ENCODE measurements at regions not wholly inside any gene's neighbourhood (a gene's known extent, or its start where the extent isn't known, plus 50 kb on each side); places are given as distances from the start of the nearest gene placed in this dataset.
"Not testable (repeated sequence)": the region's sequence is repeated elsewhere in the genome, so short reads cannot be mapped to it uniquely, and the experiment has no call there.

DNA sequence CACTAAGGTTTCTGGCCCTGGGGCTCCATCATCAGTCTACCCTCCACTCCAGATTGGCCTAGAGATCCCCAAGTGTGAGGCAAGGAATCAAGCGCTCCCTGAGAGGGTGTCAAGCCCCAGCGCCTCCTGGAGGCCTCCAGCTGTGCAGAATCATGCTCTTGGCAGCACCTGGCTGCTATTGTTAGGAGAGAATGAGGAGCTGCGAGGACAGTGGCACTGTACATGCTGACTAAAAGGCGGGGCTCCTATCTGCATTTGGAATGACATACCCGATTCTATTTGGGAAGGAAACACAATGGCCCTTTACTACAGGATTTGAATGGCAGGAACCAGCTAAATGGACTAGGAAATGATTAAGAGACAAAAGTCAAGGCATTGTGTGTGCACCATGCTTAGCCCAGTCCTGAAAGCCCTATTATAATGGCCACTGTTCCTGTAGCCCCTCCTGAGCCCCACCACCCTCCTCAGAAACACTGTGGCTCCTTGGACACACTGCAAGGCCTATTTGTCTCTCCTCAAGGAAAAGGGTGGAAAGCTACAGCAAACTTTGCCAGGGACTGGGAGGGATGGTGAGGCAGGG lies 106.1 kb downstream of the KBTBD2 start:
- not testable (repeated sequence) for DNase-seq; H3K27me3 ChIP-seq (ENCODE audit: control insufficient read depth in 3 of 3, insufficient read depth in 3 of 3, low read length in 2 of 3); H3K36me3 ChIP-seq (ENCODE audit: control insufficient read depth in 4 of 4, insufficient read depth in 4 of 4, low read length in 4 of 4); H3K9me3 ChIP-seq (ENCODE audit: control insufficient read depth in 4 of 4, insufficient read depth in 3 of 4, low read length in 3 of 4); H3K27ac ChIP-seq (ENCODE audit: low read depth in 1 of 2, low read length in 1 of 2); H3K4me1 ChIP-seq (ENCODE audit: control insufficient read depth in 5 of 5, insufficient read depth in 5 of 5, low read length in 5 of 5); H3K4me3 ChIP-seq; H3K9ac ChIP-seq (ENCODE audit: insufficient read depth in 1 of 2, low read length in 2 of 2); ATAC-seq (ENCODE audit: insufficient read depth, low FRiP score)
- 86 to 87% methylated on average over 5 of the region's 5 CpGs for WGBS, 2 donors

DNA sequence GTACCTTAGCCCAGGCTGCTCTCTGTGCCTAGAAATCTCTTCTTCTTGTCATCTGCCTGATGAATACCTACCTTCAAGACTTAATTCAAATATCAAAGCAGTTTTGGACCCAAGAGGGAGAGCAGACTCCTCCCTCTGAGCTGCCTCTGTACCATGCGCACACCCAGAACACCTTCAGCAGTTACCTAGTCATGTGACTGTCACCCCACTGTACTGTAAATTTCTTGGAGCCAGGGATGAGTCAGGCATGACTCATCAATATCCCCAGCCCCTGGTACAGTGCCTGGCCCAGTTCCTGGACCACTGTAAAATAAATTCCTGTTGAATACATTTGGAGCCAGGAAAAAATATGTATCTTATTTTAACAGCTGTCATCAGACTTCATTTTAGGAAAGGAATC lies 111.7 kb downstream of the KBTBD2 start:
- H3K4me3 ChIP-seq; H3K9me3 ChIP-seq (ENCODE audit: control insufficient read depth in 4 of 4, insufficient read depth in 3 of 4, low read length in 3 of 4); H3K36me3 ChIP-seq (ENCODE audit: control insufficient read depth in 4 of 4, insufficient read depth in 4 of 4, low read length in 4 of 4); H3K4me1 ChIP-seq (ENCODE audit: control insufficient read depth in 5 of 5, insufficient read depth in 5 of 5, low read length in 5 of 5); DNase-seq; H3K27ac ChIP-seq (ENCODE audit: low read depth in 1 of 2, low read length in 1 of 2); H3K9ac ChIP-seq (ENCODE audit: insufficient read depth in 1 of 2, low read length in 2 of 2); H3K27me3 ChIP-seq (ENCODE audit: control insufficient read depth in 3 of 3, insufficient read depth in 3 of 3, low read length in 2 of 3); ATAC-seq (ENCODE audit: insufficient read depth, low FRiP score): not testable (repeated sequence)
- WGBS, 2 donors: 100% methylated on average over 1 of the region's 1 CpG; no CpG with 5 or more reads in 1 of the 2 donors

DNA sequence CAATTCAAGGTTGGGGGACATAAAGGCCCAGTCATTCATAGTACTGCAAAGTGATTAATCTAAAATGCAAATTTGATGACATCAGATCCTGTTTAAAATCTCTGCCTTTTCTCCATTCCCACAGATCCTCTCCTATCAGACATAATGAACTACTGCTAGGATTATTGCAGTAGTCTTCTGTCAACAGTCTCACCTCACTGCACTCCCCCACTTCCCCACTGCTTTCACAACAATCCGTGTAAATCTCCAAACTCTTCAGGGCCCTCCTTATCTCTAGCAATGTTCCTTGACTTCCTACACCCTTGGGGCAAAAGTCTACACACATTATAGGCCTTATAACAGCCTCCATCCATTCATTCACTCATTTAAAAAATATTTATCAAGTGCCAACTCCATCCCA lies 112.4 kb downstream of the KBTBD2 start:
- TF ChIP-seq, protein P1, sequence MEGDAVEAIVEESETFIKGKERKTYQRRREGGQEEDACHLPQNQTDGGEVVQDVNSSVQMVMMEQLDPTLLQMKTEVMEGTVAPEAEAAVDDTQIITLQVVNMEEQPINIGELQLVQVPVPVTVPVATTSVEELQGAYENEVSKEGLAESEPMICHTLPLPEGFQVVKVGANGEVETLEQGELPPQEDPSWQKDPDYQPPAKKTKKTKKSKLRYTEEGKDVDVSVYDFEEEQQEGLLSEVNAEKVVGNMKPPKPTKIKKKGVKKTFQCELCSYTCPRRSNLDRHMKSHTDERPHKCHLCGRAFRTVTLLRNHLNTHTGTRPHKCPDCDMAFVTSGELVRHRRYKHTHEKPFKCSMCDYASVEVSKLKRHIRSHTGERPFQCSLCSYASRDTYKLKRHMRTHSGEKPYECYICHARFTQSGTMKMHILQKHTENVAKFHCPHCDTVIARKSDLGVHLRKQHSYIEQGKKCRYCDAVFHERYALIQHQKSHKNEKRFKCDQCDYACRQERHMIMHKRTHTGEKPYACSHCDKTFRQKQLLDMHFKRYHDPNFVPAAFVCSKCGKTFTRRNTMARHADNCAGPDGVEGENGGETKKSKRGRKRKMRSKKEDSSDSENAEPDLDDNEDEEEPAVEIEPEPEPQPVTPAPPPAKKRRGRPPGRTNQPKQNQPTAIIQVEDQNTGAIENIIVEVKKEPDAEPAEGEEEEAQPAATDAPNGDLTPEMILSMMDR (IDR thresholded peaks at IDR 0.05; ENCODE audit: control extremely low read depth, extremely low read depth): no peak
- peaks cover 0 to 4% (median 0%) of the 10 kb centered on the region in 4 donors for H3K9me3 ChIP-seq (ENCODE audit: control insufficient read depth in 4 of 4, insufficient read depth in 3 of 4, low read length in 3 of 4)
- 21 to 62% methylated on average over 1 of the region's 1 CpG for WGBS, 2 donors
- DNase-seq (no peak), ATAC-seq (ENCODE audit: insufficient read depth, low FRiP score) (no peak)
- H3K4me3 ChIP-seq: no peak overlapping the region
- no peaks in the 10 kb centered on the region for H3K36me3 ChIP-seq (ENCODE audit: control insufficient read depth in 4 of 4, insufficient read depth in 4 of 4, low read length in 4 of 4)
- H3K9ac ChIP-seq (ENCODE audit: insufficient read depth in 1 of 2, low read length in 2 of 2): no peak overlapping the region
- H3K27ac ChIP-seq (ENCODE audit: low read depth in 1 of 2, low read length in 1 of 2): no peak overlapping the region
- H3K27me3 ChIP-seq (ENCODE audit: control insufficient read depth in 3 of 3, insufficient read depth in 3 of 3, low read length in 2 of 3): no peaks in the 10 kb centered on the region
- H3K4me1 ChIP-seq (ENCODE audit: control insufficient read depth in 5 of 5, insufficient read depth in 5 of 5, low read length in 5 of 5): peaks cover 0 to 1% (median 0%) of the 10 kb centered on the region in 5 donors

DNA sequence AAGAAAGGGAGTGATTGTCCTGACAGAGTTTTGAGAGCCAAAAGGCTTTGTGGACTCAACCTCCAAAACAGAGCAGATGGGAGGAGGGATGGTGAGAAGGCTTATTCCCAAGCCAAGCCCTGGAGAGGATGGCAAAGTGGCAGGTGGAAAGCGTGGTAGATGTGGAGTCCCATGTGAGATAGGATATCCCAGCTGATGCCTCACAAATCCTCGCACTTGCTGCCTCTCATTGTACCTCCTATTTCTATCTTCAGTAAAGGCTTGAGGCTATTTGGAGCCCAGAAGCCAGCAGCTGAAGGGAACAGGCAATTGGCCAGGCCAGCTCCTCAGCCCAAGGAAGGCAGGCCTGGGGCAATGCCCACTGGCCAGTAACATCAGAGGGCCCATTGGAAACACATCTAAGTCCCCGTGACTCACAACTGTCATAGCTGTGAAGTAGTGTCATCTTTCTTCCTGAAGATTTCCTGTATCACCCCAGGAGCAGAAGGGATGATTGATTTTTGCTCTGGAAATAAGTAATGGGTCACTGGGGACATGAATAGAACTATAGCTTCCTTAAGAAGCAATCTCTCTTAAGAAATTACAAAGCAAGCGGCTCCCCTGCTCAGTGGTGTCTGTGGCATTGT lies 114.4 kb downstream of the KBTBD2 start:
- H3K27me3 ChIP-seq (ENCODE audit: control insufficient read depth in 3 of 3, insufficient read depth in 3 of 3, low read length in 2 of 3); ATAC-seq (ENCODE audit: insufficient read depth, low FRiP score); H3K4me1 ChIP-seq (ENCODE audit: control insufficient read depth in 5 of 5, insufficient read depth in 5 of 5, low read length in 5 of 5); DNase-seq; H3K9ac ChIP-seq (ENCODE audit: insufficient read depth in 1 of 2, low read length in 2 of 2); H3K27ac ChIP-seq (ENCODE audit: low read depth in 1 of 2, low read length in 1 of 2); H3K9me3 ChIP-seq (ENCODE audit: control insufficient read depth in 4 of 4, insufficient read depth in 3 of 4, low read length in 3 of 4); H3K36me3 ChIP-seq (ENCODE audit: control insufficient read depth in 4 of 4, insufficient read depth in 4 of 4, low read length in 4 of 4); H3K4me3 ChIP-seq: not testable (repeated sequence)
- WGBS, 2 donors: 92% methylated on average over 4 of the region's 4 CpGs

DNA sequence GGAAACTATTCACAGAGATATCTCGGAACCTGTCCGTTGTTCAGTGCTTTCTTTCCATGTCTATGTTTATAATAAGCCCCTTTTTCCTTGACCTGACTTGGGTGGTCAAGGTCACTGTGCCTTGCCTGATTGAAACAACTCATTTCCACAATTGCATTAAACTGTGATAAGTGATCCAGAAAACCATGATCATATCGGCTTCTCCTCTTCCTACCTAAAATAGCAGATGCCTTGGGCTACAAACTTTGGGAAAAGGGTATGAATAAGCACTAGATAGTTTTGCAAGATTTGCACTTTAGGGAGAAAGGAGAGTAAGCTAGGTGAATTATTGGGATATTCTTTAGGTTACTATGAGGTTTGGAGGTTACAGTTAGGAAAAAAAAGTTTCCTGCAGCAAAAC lies 115.2 kb downstream of the KBTBD2 start:
- H3K4me1 ChIP-seq (ENCODE audit: control insufficient read depth in 5 of 5, insufficient read depth in 5 of 5, low read length in 5 of 5); H3K9ac ChIP-seq (ENCODE audit: insufficient read depth in 1 of 2, low read length in 2 of 2); H3K9me3 ChIP-seq (ENCODE audit: control insufficient read depth in 4 of 4, insufficient read depth in 3 of 4, low read length in 3 of 4); H3K4me3 ChIP-seq; H3K36me3 ChIP-seq (ENCODE audit: control insufficient read depth in 4 of 4, insufficient read depth in 4 of 4, low read length in 4 of 4); ATAC-seq (ENCODE audit: insufficient read depth, low FRiP score); H3K27ac ChIP-seq (ENCODE audit: low read depth in 1 of 2, low read length in 1 of 2); H3K27me3 ChIP-seq (ENCODE audit: control insufficient read depth in 3 of 3, insufficient read depth in 3 of 3, low read length in 2 of 3); DNase-seq: not testable (repeated sequence)
- WGBS, 2 donors: 69 to 83% methylated on average over 3 of the region's 3 CpGs

DNA sequence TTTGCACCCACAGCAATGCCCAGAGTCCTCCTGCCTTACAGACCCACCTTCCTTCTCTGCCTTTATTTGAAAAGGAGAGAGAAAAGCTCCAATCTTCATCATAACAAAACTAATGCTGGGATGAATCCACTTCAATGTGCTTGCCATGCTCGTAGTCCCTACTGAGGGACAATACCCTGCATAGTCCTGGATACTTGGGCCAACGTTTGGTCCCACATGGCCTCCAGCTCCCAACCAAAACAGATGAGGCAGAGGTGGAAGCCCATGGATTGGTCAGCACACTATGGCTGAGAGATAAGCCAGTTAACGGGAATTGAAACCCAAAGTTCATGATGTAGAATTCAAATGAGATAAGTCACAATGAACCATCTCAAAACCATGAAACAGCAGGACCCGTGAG lies 115.8 kb downstream of the KBTBD2 start:
- WGBS, 2 donors: 45 to 57% methylated on average over 3 of the region's 4 CpGs
- not testable (repeated sequence) for DNase-seq; H3K4me1 ChIP-seq (ENCODE audit: control insufficient read depth in 5 of 5, insufficient read depth in 5 of 5, low read length in 5 of 5); ATAC-seq (ENCODE audit: insufficient read depth, low FRiP score); H3K9ac ChIP-seq (ENCODE audit: insufficient read depth in 1 of 2, low read length in 2 of 2); H3K9me3 ChIP-seq (ENCODE audit: control insufficient read depth in 4 of 4, insufficient read depth in 3 of 4, low read length in 3 of 4); H3K27ac ChIP-seq (ENCODE audit: low read depth in 1 of 2, low read length in 1 of 2); H3K27me3 ChIP-seq (ENCODE audit: control insufficient read depth in 3 of 3, insufficient read depth in 3 of 3, low read length in 2 of 3); H3K4me3 ChIP-seq; H3K36me3 ChIP-seq (ENCODE audit: control insufficient read depth in 4 of 4, insufficient read depth in 4 of 4, low read length in 4 of 4)
